Activated CD4-positive, alpha-beta T cell treated with anti-CD3 and anti-CD28 coated beads for 48 hours (primary cell): ENCODE measurements at regions not wholly inside any gene's neighbourhood (a gene's known extent, or its start where the extent isn't known, plus 50 kb on each side); places are given as distances from the start of the nearest gene placed in this dataset.

ENCODE experiments used
- DNase-seq: peaks from one replicate; pipeline ENCODE4 v3.0.0-alpha.2; 2020

DNA sequence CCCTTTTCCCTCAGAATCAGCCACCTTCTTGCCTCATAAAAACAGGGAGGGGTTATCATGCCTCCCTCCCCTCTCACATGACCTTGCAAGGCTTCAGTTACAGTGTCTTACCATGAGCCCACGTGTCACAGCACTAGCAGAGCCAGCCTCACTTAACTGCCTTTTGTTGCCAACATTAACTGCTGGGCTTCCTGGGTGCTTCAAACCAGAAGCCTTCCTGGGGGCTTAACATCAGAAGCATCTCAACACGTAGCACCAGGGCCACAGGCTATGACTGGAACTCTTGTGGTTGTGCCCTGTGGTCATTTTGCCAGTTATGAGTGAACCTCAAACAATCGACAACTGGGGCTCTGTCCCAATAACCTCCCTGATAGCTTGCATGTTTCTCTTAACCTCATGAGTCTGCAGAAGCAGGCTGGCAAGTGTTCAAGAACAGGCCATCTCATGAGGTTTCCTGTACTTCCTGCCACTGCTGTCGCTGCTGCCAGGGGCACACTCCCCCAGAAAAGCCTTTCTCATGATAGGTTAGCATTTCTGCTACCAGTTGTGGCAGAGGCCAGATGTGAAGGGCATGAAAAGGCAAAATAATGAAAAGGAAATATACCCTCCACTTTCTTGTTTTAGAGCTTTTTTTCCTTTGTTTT, 132.2 kb downstream of the GLUL start:
- DNase-seq: peak; percentile 60

GRCh38 chr1:182257369-182258063, 134.1 kb downstream of the GLUL start:
- no peak for DNase-seq

DNA sequence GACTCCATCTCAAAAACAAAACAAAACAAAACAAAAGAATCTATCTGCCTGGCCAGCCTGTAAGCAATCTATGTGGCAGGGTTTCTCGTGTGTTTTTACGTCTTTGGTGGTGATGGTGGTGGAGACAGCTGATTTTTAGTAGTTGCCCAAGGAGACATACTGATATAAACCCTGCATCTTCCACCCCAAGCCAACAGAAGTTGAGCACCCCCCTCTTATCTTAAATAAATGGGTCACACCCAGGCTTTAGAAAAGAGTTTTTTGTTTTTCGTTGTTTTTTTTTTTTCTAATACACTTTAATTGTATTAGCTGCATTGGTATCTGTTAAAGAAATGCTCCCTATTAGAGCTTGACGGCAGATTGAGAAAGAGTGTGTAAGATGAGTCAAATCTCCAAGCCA, 134.7 kb downstream of the GLUL start:
- no peak for DNase-seq

DNA sequence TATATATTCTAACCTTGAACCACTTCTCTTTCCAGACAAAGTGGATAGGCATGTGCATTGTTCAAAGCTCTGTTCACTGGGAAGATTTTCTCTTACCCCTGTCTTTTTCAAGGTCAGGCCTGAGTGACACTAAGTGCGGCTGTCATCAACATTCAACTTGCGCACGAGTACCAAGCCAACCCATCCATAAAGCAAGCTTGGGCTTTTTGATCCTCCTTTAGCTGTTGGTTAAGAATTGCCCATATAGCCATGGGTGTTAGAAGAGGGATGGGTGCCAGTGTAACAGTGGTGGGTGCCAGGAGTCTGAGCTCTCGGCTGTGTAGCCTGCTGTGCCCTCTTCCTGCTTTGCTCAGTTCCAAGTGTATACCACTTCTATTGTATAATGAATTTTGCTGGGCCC, 136.1 kb downstream of the GLUL start:
- DNase-seq: no peak

GRCh38 chr1:182253319-182253860, 138.2 kb downstream of the GLUL start:
- no peak for DNase-seq

DNA sequence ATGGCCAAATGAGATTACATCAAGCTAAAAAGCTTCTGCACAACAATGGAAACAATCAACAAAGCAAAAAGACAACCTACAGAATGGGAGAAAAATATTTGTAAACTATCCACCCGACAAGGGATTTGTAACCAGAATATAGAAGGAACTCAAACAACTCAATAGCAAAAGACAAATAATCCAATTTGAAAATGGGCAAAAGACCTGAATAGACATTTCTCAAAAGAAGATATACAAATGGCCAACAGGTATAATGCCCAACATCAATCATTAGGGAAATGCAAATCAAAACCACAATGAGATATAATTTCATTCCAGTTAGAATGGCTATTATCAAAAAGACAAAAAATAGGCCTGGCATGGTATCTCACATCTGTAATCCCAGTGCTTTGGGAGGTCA, 140.0 kb downstream of the GLUL start:
- DNase-seq: no peak

DNA sequence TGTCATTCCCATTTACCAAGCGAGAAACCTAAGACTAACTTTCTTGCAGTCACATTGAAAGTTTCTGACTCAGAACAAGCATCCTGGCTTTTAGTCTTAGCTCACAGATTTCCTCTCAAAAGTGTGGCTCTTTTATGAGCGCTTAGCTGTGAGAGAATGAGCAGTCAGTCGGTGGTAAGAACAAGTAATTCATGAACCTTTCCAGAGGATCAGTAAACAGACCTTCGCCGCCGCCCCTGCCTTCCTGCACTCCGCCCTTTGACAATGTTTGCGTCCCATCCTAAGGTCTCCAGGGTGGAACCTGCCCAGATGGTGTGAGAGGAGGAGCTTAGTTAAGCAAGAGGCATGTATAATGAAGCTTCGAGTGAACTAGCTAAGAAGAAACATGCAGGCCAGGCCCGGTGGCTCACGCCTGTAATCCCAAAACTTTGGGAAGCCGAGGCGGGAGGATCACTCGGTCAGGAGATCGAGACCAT, 142.4 kb downstream of the GLUL start:
- peak; percentile 75 for DNase-seq

DNA sequence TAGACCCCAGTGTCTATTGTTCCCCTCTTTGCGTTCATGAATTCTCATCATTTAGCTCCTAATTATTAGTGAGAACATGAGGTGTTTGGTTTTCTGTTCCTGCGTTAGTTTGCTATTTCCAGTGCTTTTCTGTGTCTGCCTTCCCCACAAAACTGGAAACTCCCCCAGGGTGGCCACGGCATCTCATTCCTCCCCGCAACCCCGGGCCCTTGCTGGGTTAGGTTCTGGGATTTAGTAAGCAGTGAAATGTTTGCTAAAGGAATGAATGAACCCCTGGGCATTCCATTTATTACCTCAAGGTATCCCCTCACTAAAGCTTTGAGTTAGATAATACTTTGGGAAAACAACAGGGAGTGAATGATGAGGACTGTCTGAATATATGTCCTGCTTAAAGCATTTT, 142.9 kb downstream of the GLUL start:
- DNase-seq: peak; percentile 68

- peak; percentile 22 for DNase-seq
These were observed 143.8 kb downstream of the GLUL start for GRCh38 chr1:182247813-182248212.

- DNase-seq: no peak
These were observed 144.8 kb downstream of the GLUL start for GRCh38 chr1:182246783-182247182.

- no peak for DNase-seq
These were observed 146.6 kb downstream of the GLUL start for GRCh38 chr1:182245040-182245439.

DNA sequence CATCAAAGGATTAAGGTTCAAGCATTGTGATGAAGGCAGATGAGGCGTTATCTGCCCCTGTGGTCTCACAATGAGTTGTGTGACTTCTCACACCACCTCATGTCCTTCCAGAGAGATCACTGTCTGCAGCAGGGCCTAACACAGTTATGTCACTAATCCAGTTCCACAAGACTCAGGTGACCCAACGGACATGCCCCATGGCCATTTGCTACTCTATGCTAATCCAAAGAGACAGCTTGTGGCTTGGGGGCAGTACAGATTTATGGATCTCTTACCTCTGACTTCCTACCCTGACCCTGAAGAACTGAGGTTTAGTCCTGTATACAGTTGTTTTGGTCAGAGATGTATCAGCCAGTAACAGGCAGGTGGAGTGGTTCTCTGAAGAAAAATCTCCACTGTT, 147.1 kb downstream of the GLUL start:
- no peak for DNase-seq

DNA sequence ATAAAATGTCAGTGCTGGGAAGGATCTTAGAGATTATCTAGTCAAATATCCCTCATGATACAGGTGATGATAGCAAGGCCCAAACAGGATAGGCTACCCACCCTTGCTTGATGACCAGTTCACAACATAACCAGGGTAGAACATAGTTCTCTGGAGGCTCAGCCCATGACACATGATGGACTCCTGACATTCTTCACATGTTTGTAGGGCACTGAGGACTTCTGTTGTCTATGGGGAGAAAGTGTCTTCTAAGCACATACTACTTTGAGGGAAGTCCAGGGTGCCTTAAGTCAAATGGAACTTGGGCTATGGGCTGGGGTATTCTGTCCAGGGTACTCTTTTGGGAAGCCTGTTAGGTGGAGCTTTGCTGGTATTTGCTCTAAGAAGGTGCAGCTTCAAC, 148.9 kb downstream of the GLUL start:
- DNase-seq: no peak

GRCh38 chr1:182240085-182240484, 151.5 kb downstream of the GLUL start:
- no peak for DNase-seq

DNA sequence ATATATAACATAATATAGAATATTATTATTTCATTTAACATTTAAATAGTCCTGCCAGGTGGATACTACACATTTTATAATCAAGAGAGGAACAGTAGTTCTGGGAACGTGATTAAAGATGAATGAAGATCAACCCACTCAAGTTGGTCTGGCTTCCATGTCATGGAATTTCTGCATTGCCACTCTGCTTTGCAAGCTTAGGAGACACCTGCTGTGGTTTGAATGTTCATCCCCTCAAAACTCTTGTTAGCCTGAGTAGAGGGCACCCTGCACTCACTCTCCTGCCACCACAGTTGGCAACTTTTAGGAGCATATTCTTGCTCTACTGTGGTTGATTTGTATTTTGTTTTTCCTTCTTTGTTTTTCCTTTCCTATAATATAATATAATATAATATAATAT, 153.2 kb downstream of the GLUL start:
- no peak for DNase-seq

DNA sequence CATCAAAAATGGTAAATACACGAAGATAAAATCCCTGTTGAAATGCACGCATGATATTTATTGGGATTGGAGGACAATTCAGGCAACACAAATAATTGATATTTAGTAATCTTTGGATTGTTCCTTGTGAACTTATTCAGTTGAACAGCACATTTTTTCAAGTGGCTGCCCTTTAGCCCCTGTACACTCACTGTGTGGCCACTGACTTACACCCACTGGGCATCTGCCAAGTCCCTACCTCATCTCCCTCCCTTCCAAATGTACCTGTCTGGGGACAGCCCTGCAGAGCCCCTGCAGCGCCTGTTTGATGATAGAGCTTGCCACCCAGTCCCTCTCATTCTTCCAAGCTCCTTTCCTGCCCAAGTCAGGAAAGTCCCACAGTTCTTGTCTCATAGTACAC, 154.3 kb downstream of the GLUL start:
- DNase-seq: no peak

- DNase-seq: no peak
These were observed 154.9 kb downstream of the GLUL start for GRCh38 chr1:182236651-182237077.

DNA sequence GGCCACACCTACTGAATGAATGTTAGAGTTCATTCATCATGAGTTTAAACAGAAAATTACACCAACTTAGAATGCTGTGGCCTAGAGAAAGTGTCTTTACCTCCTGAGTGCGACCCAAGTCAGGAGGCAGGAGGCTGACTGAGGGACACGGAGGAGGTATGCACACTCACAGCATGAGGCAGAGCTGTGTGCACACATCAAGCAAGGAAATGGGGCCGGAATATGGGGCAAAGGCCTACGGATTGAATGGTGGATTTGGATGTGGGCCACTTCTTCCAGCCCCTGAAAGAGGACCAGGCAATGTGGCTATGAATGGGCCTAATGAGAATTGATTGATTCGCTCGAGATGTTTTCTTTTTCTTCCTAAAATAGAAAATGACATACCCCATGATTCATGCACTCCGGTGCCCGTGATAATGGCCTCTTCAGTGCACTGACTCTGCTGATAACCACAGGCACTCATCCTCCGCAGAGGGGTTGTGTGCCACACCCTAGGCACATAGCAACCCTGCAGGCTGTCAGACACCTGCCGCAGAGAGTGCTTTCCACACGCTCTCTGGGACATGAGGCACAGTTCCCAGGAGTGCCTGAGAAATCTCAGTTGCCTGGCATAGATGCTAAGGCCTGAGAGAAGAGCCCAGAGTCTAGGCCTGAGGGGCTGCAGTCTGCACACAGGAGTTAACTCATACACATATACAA, 155.5 kb downstream of the GLUL start:
- no peak for DNase-seq

- no peak for DNase-seq
These were observed 156.0 kb downstream of the GLUL start for GRCh38 chr1:182235604-182235951.

GRCh38 chr1:182229921-182230491, 161.6 kb downstream of the GLUL start:
- no peak for DNase-seq

DNA sequence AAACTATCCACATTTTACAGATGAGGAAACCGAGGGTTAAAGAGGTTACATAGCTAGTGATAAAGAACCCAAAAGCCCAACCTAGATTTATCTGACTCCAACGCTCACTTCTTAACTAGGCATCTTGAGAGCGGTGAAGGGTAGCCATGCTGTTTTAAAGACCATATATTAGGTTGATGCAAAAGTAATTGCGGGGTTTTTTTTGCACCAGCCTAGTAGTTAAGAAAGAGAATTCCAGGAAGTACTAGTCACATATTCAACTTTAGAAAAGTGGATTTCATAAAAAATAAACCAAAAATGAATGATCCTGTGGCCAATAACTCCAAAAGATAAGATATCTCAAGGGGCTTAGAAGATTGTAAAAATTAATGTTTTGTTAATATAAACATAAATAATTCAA, 162.1 kb downstream of the GLUL start:
- no peak for DNase-seq

DNA sequence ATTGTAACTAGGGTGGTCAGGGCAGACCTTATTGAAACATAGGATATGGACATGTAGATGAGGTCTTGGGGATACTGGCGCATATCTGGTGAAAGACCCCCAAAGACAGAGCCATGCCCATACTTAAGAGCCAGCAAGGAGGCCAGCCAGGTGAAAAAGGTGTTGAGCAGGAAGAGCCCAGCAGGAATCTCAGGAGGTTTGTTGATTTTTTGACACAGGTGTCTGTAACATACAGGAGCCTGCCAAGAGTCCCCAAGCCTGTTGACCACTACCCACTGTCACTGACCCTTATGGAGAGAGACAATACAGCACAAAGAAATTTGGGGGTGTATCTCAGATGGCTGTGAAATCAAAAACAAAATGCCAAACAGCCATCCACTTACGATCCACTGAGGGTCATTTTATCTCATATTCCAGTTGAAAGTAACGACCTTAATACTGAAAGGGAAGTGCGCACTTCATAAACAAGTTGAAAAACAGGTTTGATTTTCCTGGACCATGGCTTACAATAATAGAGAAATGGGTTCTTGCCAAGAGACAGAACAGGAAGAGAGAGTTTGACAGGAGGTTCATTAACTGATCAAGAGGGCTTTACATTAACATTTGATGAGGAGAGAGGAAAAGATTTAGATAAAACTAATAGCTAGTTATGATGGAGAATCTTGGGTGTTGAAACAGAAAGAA, 163.6 kb downstream of the GLUL start:
- DNase-seq: no peak

GRCh38 chr1:182226618-182227017, 165.0 kb downstream of the GLUL start:
- DNase-seq: no peak
